ENCODE measurements at regions not wholly inside any gene's neighbourhood (a gene's known extent, or its start where the extent isn't known, plus 50 kb on each side); places are given as distances from the start of the nearest gene placed in this dataset.

DNA sequence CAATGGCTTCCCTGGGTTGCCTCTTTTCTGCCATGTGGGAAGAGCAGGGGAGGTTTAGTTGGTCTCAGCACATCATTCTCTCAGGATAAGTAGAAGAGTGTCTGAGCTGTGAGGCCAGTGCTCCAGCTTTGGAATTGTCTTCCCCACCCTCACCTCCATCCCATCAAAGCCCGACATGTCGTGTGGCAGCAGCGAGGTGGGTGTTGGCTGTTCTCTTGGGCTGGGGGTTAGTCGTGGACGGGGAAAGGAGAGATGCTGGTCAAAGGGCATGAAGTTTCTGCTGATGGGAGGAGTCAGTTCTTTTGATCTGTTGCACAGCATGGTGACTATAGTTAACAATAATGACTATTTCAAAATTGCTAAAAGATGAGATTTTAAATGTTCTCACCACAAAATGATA, 404.2 kb downstream of the TMEM121 start:
- TF ChIP-seq, protein P1, sequence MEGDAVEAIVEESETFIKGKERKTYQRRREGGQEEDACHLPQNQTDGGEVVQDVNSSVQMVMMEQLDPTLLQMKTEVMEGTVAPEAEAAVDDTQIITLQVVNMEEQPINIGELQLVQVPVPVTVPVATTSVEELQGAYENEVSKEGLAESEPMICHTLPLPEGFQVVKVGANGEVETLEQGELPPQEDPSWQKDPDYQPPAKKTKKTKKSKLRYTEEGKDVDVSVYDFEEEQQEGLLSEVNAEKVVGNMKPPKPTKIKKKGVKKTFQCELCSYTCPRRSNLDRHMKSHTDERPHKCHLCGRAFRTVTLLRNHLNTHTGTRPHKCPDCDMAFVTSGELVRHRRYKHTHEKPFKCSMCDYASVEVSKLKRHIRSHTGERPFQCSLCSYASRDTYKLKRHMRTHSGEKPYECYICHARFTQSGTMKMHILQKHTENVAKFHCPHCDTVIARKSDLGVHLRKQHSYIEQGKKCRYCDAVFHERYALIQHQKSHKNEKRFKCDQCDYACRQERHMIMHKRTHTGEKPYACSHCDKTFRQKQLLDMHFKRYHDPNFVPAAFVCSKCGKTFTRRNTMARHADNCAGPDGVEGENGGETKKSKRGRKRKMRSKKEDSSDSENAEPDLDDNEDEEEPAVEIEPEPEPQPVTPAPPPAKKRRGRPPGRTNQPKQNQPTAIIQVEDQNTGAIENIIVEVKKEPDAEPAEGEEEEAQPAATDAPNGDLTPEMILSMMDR (conservative IDR thresholded peaks at IDR 0.05 in 1 of 2, IDR thresholded peaks at IDR 0.05 in 1 of 2; ENCODE audit: low read depth in 1 of 2, low read length in 2 of 2), result no peak
- no peak for TF ChIP-seq EZH2 (IDR thresholded peaks at IDR 0.05; ENCODE audit: low read length, missing control alignments)
